Activated CD4-positive, alpha-beta T cell treated with anti-CD3 and anti-CD28 coated beads, Interleukin-2, amount 50 U/mL, for 4 hours (primary cell): ENCODE measurements at regions not wholly inside any gene's neighbourhood (a gene's known extent, or its start where the extent isn't known, plus 50 kb on each side); places are given as distances from the start of the nearest gene placed in this dataset.
"Not testable (repeated sequence)": the region's sequence is repeated elsewhere in the genome, so short reads cannot be mapped to it uniquely, and the experiment has no call there.

Source experiments
- DNase-seq, 2 experiments: peaks; one replicate each; pipeline ENCODE4 v3.0.0-alpha.2; 2020

DNA sequence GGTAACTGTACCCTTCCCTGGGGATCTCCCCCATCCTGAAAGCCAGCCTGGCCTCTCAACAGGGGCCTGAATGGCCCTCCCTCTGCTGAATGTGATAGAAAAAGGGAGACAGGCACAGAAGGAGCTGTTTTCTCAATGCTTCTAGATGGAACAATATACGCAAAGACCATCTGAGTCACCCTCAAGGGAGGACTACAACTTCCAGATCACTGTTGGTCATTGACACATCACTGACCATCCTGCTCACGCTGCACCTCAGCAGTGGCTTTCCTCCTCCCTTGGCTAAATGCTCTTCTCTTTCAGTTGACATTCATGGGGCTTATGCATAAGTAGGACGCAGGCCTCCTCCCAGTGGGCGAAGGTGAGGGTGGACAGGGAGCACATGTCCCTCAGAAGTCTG is 112.2 kb upstream of the SHB start:
- DNase-seq: no peak

DNA sequence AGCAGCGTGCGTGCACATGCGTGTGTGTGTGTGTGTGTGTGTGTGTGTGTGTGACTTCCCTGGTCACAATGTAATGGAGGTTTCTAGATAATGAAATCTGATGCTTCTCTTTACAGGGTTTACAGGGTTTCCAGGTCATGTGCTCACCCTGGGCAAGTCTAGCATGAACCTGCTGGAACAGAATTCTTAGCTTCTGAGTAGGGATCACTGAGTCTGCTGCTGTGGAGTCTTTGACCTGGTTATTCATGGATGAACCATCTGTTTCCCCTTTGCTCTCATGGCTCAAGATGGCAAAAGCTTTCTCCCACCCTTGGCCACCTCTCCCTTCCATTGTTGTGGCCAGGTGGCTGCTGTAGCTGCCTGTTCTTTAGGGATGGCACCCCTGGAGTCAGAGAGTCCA is 111.6 kb upstream of the SHB start:
- DNase-seq: no peak

DNA sequence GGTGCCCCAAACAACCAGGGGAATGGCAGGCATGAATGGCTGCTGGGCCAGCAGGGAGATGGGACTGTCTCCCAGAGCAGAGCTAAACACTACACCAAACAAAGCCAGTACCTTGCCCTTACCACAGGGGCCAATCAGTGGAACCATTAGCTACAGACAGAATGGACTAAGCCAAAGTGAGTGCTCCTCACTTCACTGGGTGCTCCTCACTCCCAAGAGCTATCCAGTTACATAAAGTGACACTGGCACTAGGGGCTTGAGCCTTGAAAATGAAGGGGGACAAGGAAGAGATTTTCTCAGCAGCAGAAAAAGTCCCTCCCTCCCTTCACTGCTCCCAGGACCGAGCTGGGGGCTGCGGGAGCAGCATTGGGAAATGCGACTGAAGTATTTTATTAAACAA is 110.9 kb upstream of the SHB start:
- no peak for DNase-seq

- no peak for DNase-seq
Observed at GRCh38 chr9:38178237-38178636, 109.2 kb upstream of the SHB start.

DNA sequence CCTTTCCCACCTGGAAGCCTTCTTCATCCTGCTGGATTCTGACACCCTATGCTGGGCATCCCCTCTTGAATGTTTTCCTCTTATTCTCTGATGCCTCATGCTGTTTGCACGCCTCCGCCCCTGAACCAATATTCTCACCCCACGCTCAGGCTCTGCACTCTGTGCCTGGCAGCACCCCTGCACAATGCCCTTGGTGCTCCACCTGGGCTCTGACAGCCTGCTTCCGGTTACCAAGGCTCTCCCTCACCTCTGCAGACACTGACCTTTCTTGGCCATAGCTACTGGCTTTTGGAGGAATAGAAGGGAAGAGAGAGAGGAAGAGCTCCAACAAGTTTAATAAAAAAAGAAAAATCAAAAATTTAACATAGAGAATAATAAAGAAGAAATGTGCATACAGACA is 108.7 kb upstream of the SHB start:
- no peak for DNase-seq

DNA sequence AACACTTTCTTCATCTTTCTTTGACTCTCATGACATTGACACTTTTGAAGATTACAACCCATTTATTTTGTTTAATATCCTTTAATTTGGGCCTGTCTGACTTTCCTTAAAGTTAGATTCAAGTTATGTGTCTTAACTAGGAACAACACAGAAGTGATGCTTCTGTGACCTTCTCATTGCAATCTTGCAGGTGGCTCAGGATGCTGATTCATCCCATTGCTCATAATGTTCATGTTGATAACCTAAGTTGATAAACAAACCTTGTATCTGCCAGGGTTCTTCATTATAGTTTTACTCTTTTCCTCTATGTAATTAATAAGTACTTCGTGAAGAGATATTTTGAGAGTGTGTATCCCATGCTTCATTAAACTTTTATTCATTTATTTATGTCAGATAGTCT is 107.2 kb upstream of the SHB start:
- DNase-seq: no peak

GRCh38 chr9:38175423-38175822 is 106.4 kb upstream of the SHB start:
- no peak for DNase-seq

DNA sequence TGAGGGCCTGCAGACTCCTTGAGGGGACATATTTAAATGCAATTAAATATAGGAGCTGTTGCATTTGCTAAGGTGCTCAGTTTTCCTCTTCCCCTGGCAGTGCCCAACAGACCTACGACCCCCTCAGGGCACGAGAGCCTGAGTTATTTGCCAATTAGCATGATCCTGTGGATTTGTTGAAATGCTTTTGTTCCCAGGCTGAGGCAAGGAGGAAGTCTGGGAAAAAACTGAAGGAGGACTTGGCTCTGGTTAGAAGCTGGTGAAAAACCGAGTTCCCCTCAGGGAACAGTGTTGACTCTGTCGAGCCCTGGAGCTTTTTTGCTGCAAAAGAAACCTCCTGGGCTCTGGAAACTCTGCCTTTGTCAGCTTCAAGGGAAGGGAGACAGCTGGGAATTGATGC is 103.6 kb upstream of the SHB start:
- DNase-seq: no peak

DNA sequence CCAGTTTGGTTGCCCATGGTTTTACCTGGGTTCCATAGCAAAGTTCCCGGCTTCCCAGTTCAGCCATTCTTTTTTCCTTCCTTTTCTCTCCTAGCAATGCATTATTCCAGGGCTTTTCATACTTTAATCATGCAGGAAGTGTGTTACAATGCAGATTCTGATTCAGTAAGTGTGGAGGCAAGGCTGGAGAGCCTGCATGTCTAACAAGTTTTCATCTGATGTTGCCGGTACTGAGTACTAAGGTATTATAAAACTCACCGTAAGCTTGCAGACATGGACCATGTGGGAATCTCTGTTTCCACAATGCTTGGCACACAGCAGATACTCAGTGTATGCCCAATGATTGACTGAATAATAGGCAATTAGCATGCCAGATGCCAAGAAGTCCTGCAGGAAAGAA is 102.9 kb upstream of the SHB start:
- no peak for DNase-seq

GRCh38 chr9:38171538-38171884 is 102.5 kb upstream of the SHB start:
- DNase-seq: no peak

- DNase-seq: not testable (repeated sequence)
Observed at GRCh38 chr9:38170763-38171537, 101.9 kb upstream of the SHB start.

GRCh38 chr9:38170155-38170554 is 101.1 kb upstream of the SHB start:
- DNase-seq: not testable (repeated sequence)

DNA sequence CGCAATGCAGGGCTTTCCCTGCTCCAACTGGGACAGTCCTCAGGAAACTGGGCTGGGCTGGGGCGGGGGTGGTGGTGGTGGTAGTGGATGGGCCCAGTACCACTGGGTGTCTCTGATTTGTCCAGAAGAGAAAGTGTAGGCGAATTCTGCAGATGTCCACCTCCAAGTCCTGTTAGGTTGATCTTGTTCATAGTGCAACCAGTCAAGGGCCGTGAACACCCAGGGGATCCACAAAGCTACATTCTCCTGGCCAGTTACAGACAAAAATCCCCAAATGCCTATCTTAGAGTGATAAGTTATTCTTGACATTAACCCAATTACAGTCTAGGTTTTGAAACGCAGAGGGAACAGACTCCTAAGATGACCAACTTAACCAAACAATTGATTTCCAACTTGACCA is 97.5 kb upstream of the SHB start:
- DNase-seq: no peak

GRCh38 chr9:38164659-38165221 is 95.7 kb upstream of the SHB start:
- DNase-seq: no peak

DNA sequence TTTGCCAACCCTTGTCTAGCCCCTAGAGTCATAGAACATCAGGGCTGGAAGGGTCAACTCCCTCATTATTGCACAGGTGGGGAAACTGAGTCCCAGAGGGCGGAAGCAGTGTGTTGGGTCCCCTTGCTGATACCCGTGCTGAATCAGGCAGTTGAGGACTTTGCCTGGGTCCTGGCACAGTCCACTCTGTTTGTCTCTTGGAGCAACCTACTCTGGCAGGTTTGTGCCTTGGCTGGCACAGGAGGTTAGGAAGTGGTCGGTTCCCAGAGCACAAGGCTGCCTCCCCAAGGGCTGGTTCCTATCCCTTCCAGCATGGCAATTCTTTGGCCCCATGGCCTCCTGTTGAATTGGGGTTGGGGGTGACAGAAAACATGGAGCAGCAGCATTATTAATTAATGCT is 94.5 kb upstream of the SHB start:
- no peak for DNase-seq

DNA sequence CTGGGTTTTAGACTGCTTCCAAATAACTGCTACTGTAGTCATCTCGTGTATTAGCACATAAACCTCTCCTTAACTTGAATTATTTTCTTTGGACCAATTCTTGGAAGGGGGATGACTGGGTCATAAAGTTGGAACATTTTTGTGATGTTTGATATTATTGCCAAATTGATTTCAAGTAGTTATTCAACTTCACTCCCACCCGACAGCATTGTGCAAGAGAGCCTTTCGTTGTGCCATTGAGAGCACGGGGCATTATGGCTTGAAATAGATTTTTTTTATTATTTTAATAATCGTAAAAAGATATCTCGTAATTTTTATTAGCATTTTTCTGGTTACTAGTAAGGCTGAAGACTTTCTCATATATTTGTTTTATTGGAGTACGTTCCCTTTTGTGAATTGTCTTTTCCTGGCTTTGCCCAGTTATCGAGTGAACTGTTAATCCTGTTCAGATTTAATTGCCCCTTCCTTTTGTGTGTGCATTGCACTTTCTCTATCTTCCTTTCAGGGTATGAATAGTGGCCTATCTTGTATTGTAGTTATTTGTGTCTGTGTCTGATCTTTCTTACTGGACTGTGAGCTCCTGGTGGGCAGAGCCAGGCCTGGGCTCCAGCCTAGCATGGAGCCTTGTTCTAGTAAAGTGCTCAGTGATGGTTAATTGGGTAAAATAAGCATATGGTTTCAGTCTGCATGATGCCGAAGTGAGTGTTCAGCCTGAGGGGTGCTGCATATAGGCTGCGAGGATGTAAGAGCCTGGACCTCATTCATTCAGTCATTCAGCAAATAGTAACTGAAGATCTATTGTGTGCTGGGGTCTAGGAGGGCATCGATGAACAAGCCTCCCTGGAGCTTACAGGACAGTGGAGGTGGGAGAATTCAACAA is 93.5 kb upstream of the SHB start:
- no peak for DNase-seq

- DNase-seq: peak; percentile 22 to 44
Observed at GRCh38 chr9:38160613-38161215, 91.7 kb upstream of the SHB start.

- no peak for DNase-seq
Observed at GRCh38 chr9:38159599-38159998, 90.6 kb upstream of the SHB start.

DNA sequence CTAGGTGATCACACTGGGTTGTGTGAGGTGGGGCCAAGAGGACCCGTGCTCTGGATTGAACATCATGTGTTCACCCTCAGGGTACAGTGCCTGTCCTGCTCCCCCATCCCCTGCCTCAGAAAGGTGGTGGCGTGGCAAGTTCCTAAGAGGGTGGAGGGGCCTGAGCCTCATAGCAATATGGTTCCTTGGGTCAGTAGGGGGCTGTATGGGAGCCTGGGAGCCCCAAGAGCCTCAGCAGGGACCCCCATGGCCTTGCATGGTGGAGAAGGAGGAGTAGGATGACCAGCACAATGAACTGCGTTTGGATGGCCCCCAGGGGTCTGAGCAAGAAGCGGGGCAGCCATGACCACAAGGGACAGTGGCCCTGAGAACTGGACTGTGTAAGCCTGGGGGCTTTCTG is 89.6 kb upstream of the SHB start:
- no peak for DNase-seq

GRCh38 chr9:38157711-38158110 is 88.7 kb upstream of the SHB start:
- DNase-seq: no peak

DNA sequence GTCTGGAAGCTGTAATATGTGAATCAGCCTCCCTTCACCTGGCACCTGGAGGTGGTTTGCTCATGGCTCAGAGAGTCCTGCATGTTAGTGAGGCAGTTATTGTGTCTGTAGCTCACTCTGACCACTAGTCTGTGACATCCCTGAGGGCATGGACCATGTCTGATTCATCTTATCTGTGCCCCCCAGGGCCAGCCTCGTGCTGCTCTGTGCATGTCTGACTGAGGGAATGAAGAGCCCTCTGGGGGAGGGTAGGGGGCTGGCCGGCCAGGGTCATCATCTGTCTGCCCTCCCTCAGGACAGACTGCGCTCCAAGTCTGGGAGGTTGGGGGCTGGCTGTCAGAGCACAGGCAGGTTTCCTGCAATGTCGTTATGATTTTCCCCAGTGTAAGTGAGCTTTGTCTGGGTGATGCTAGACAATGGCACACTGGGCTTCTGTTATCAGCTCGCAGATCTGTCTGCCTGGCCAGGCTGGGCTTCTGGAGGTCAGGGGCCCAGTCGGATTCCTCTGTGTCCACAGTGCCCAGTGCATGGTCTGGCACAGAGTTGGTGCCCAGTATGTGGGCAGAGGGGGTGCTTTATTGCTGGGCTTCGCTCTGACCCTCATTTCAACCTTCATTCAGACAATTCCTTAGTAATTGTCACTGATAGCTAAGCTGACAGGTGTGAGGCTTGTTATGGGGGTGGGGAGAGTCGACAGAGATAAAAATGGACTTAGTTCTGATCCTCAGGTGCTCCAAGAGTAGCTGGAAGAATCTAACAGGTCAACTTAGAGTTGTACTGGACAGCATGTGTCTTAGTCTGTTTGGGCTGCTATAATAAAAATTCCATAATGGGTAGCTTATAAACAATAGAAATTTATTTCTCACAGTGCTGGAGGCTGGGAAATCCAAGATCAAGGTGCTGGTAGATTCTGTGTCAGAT is 85.7 kb upstream of the SHB start:
- DNase-seq: no peak

DNA sequence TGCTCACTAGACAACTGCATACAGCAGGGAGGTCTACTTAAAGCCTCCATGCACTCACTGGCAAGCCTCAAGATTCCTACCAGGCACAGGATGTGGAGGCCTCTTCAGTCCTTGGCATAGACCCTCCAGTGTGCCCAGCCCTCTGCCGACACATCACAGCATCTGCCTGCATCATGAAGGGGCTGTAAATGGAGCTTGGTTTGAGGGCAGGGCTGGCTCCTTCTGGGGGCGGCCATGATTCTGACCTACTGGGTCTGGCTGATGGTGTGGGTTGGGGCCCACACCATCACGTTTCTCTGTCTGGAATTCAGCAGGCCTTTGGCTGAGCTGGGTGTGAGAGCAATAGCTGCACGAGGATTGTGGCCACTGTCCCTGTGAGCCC is 84.9 kb upstream of the SHB start:
- DNase-seq: no peak
